NB4 (cell line): ENCODE measurements at regions not wholly inside any gene's neighbourhood (a gene's known extent, or its start where the extent isn't known, plus 50 kb on each side); places are given as distances from the start of the nearest gene placed in this dataset.

Experiments used
- CTCF ChIP-seq: IDR thresholded peaks from one replicate; pipeline ENCODE4 v1.5.1; 2012; ENCODE audit warnings: low read depth, low read length
- POLR2A ChIP-seq: IDR thresholded peaks from 2 replicates; pipeline ENCODE4 v1.6.1; 2011; ENCODE audit warnings: mild to moderate bottlenecking; ENCODE audit not compliant: insufficient read length; ENCODE audit errors: extremely low read depth

- no peak for TF ChIP-seq CTCF
- TF ChIP-seq POLR2A, result no peak
Measured at GRCh38 chr7:156232931-156233705, 407.5 kb upstream of the RNF32 start.
